ENCODE measurements at regions not wholly inside any gene's neighbourhood (a gene's known extent, or its start where the extent isn't known, plus 50 kb on each side); places are given as distances from the start of the nearest gene placed in this dataset.

GRCh38 chr18:55998801-55999385 is 410.9 kb upstream of the TCF4 start:
- TF ChIP-seq CTCF (IDR thresholded peaks at IDR 0.05; ENCODE audit: low read length) (no peak), EZH2phosphoT487 (IDR thresholded peaks at IDR 0.05; ENCODE audit: low read length) (no peak)

Data from MM.1S (cell line).